Spleen (tissue), 11 donors: ENCODE measurements at regions not wholly inside any gene's neighbourhood (a gene's known extent, or its start where the extent isn't known, plus 50 kb on each side); places are given as distances from the start of the nearest gene placed in this dataset.

ENCODE experiments used
- DNase-seq: peaks from one replicate; pipeline ENCODE4 v3.0.0-alpha.2; 2020
- H3K27ac ChIP-seq, 8 donors: fragments of 200-600 bp; sonication (generic) in 7 of 8; 1 replicate in 4 of 8; 2 replicates in 4 of 8; pipeline versions ENCODE4 v1.5.0 to v1.8.0; 2016 to 2021; ENCODE audit warnings: inconsistent platforms in 4 of 8, mild to moderate bottlenecking in 4 of 8, moderate library complexity in 1 of 8
- H3K27me3 ChIP-seq, 7 donors: fragments of 200-600 bp; sonication (generic) in 6 of 7; replicated peaks in 1 of 7; 1 replicate in 4 of 7; 2 replicates in 3 of 7; pipeline versions ENCODE4 v1.5.0 to v1.8.0; 2016 to 2021; ENCODE audit warnings: inconsistent platforms in 3 of 7, mild to moderate bottlenecking in 1 of 7
- H3K36me3 ChIP-seq, 6 donors: fragments of 200-600 bp; sonication (generic) in 5 of 6; 1 replicate in 4 of 6; 2 replicates in 2 of 6; pipeline versions ENCODE4 v1.5.0 to v1.8.0; 2016 to 2021; ENCODE audit warnings: inconsistent platforms in 2 of 6
- H3K4me1 ChIP-seq, 6 donors: fragments of 200-600 bp; sonication (generic) in 5 of 6; 1 replicate in 3 of 6; 2 replicates in 3 of 6; pipeline versions ENCODE4 v1.5.0 to v1.8.0; 2016 to 2021; ENCODE audit warnings: inconsistent platforms in 3 of 6
- H3K4me3 ChIP-seq, 8 donors: fragments of 200-600 bp; sonication (generic) in 7 of 8; 1 replicate in 4 of 8; 2 replicates in 4 of 8; pipeline versions ENCODE4 v1.5.0 to v1.8.0; 2016 to 2021; ENCODE audit warnings: inconsistent platforms in 4 of 8, mild to moderate bottlenecking in 4 of 8, moderate library complexity in 2 of 8
- H3K9me3 ChIP-seq, 8 donors: fragments of 200-600 bp; sonication (generic) in 7 of 8; 1 replicate in 4 of 8; 2 replicates in 4 of 8; pipeline versions ENCODE4 v1.5.0 to v1.8.0; 2016 to 2021; ENCODE audit warnings: inconsistent platforms in 4 of 8
- POLR2A ChIP-seq, 3 donors: fragments of 450-650 bp; IDR thresholded peaks; one replicate each; pipeline ENCODE4 v1.5.1; 2017; ENCODE audit warnings: antibody characterized with exemption in 3 of 3, mild to moderate bottlenecking in 1 of 3
- POLR2AphosphoS5 ChIP-seq, 3 donors: sonication (generic); formaldehyde crosslinking; IDR thresholded peaks; one replicate each; pipeline ENCODE4 v1.5.1; 2017; ENCODE audit warnings: antibody characterized with exemption in 3 of 3
- WGBS, 5 donors: extraction: QIAGEN DNeasy Blood & Tissue Kit in 3 of 5; methylation state at CpG; one replicate each; pipeline versions ENCODE4 v1.1.5 to v1.1.7; 2013 to 2018; 5-methylcytosine and 5-hydroxymethylcytosine counted together
- intact Hi-C: fragments of 100-400 bp; cut with DNase I; formaldehyde crosslinking; loops from one replicate; pipeline ENCODE4 v1.15.0; 2023; ENCODE audit warnings: low total_unique reads
- TF ChIP-seq, protein P1 (sequence below), 11 experiments: fragments of 200-600 bp in 7 of 11; fragments of 450-650 bp in 4 of 11; sonication (generic) in 4 of 11; IDR thresholded peaks in 8 of 11; conservative IDR thresholded peaks in 3 of 11; 1 replicate in 7 of 11; 2 replicates in 4 of 11; pipeline versions ENCODE4 v1.4.0 to v1.8.0; 2016 to 2021; ENCODE audit warnings: antibody characterized with exemption in 11 of 11, inconsistent platforms in 4 of 11, mild to moderate bottlenecking in 1 of 11
- donor health status: healthy with polysubstance abuse.
- donor health status: DM: no; HTN: no; CAD: no; lungs with moderate emphysema.
- donor health status: DM: no; HTN: no; CAD: no.
- donor health status: Bipolar disorder and iron deficiency.
- donor health status: healthy.
- donor health status: DM: no; HTN: no; CAD: no.
- donor health status: DM: yes; HTN: yes; CAD: no.

- TF ChIP-seq, protein P1, sequence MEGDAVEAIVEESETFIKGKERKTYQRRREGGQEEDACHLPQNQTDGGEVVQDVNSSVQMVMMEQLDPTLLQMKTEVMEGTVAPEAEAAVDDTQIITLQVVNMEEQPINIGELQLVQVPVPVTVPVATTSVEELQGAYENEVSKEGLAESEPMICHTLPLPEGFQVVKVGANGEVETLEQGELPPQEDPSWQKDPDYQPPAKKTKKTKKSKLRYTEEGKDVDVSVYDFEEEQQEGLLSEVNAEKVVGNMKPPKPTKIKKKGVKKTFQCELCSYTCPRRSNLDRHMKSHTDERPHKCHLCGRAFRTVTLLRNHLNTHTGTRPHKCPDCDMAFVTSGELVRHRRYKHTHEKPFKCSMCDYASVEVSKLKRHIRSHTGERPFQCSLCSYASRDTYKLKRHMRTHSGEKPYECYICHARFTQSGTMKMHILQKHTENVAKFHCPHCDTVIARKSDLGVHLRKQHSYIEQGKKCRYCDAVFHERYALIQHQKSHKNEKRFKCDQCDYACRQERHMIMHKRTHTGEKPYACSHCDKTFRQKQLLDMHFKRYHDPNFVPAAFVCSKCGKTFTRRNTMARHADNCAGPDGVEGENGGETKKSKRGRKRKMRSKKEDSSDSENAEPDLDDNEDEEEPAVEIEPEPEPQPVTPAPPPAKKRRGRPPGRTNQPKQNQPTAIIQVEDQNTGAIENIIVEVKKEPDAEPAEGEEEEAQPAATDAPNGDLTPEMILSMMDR (IDR thresholded peaks at IDR 0.05 in 8 of 11, conservative IDR thresholded peaks at IDR 0.05 in 3 of 11), result no peak
- no peak for TF ChIP-seq POLR2AphosphoS5 (IDR thresholded peaks at IDR 0.05)
- TF ChIP-seq POLR2A (IDR thresholded peaks at IDR 0.05), result no peak
- DNase-seq, result no peak
- 53 to 76% (median 70%) methylated on average over 1 of the region's 1 CpG for WGBS, 5 donors
- Histone ChIP-seq H3K36me3 (no peaks in the 10 kb centered on the region), H3K9me3 (peaks cover 0 to 6% (median 0%) of the 10 kb centered on the region in 8 donors), H3K27ac (no peak overlapping the region), H3K4me1 (no peaks in the 10 kb centered on the region), H3K27me3 (no peaks in the 10 kb centered on the region), H3K4me3 (no peak overlapping the region)
- intact Hi-C loops, result no loop called here
These were observed 147.9 kb downstream of the IMPG2 start for GRCh38 chr3:101172516-101172915.

- H3K27me3 ChIP-seq, result no peaks in the 10 kb centered on the region
- no peak overlapping the region for H3K27ac ChIP-seq
- H3K9me3 ChIP-seq, result peaks cover 0 to 6% (median 0%) of the 10 kb centered on the region in 8 donors
- H3K4me1 ChIP-seq, result no peaks in the 10 kb centered on the region
- no peak overlapping the region for H3K4me3 ChIP-seq
- no peaks in the 10 kb centered on the region for H3K36me3 ChIP-seq
- WGBS, 5 donors, result 76 to 94% (median 83%) methylated on average over 2 of the region's 2 CpGs
- intact Hi-C loops, result no loop called here
- TF ChIP-seq POLR2A (IDR thresholded peaks at IDR 0.05), result no peak
- TF ChIP-seq, protein P1 (IDR thresholded peaks at IDR 0.05 in 8 of 11, conservative IDR thresholded peaks at IDR 0.05 in 3 of 11), result no peak
- TF ChIP-seq POLR2AphosphoS5 (IDR thresholded peaks at IDR 0.05), result no peak
- no peak for DNase-seq
These were observed 148.6 kb downstream of the IMPG2 start for GRCh38 chr3:101171681-101172191.

DNA sequence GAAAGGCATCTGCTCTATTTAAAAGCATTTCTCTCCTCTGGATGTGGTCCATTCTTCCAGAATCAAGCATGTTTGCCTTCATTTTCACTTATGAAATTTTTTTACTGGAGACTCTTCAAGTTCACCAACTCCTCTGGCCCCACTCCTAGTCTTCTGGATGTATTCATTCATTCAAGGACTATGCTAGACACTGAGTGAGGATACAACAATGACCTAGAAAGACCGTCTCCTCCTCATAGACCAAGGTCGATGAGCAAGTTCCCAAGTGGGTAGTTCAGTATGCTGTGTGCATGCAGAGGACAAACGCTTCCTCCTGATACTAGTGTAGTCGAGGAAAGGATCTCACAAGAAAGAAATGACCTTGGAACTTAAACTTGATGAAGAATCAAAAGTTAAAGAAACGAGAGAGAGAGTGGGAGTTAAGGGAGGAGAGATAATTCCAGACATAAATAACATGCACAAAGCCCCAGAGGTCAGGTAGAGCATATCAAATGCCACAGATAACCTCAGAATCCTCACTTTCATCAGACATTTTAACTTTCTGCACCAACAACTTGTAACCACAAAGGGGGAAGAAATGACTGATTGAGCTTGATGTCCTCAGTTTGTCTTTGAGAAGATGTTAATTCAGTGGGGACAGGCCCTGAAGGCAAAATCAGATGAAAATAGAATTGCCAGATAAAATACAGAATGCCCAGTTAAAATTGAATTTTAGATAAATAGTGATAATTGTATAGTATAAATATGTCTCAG lies 149.4 kb downstream of the IMPG2 start:
- WGBS, 5 donors, result 59 to 77% (median 66%) methylated on average over 5 of the region's 5 CpGs

More for the DNA sequence above, 149.4 kb downstream of the IMPG2 start:
- intact Hi-C loops, result no loop called here
- TF ChIP-seq POLR2A (IDR thresholded peaks at IDR 0.05) (no peak), POLR2AphosphoS5 (IDR thresholded peaks at IDR 0.05) (no peak)
- TF ChIP-seq, protein P1 (IDR thresholded peaks at IDR 0.05 in 8 of 11, conservative IDR thresholded peaks at IDR 0.05 in 3 of 11), result no peak
- H3K9me3 ChIP-seq, result peaks cover 0 to 6% (median 0%) of the 10 kb centered on the region in 8 donors
- H3K27me3 ChIP-seq, result no peaks in the 10 kb centered on the region
- no peaks in the 10 kb centered on the region for H3K4me1 ChIP-seq
- H3K4me3 ChIP-seq, result no peak overlapping the region
- no peak overlapping the region for H3K27ac ChIP-seq
- no peaks in the 10 kb centered on the region for H3K36me3 ChIP-seq
- DNase-seq, result no peak
